ENCODE measurements at regions not wholly inside any gene's neighbourhood (a gene's known extent, or its start where the extent isn't known, plus 50 kb on each side); places are given as distances from the start of the nearest gene placed in this dataset.

DNA sequence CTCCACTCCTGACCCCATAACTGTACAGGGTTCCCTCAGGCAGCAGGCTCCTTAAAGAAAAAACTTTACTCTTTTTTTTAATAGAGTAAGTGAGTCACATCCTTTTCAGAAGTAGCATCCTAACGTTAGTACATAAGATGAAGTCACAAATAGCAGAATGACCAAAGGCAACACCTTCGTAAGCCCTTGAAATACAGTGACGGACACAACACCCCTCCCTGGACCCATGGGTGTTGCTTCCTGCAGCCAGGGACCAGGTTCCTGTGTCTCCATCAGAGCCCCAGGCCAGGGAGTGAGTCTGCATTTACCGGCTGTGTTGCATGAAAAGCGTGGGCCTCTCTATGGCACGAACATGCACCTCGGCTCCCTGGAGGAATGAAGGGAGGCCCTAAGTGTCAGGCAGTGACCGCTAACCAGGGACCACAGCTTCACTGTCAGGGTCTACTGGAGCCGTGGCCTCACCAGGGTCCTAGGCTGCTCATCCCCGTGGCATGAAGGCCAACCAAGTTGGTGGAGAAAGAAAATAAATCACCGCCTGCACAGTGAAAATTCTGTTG lies 340.0 kb upstream of the SFSWAP start:
- H3K27ac ChIP-seq, result no peak overlapping the region
- TF ChIP-seq CTCF (IDR thresholded peaks at IDR 0.05) (no peak), POLR2A (IDR thresholded peaks at IDR 0.05) (no peak)
- H3K9me3 ChIP-seq, result no peaks in the 10 kb centered on the region
- WGBS, 4 donors, result 77 to 88% (median 84%) methylated on average over 10 to 11 of the region's 11 CpGs
- H3K27me3 ChIP-seq, result peaks cover 0 to 6% (median 0%) of the 10 kb centered on the region in 9 donors
- no peak overlapping the region for H3K4me3 ChIP-seq
- no peaks in the 10 kb centered on the region for H3K4me1 ChIP-seq
- no peaks in the 10 kb centered on the region for H3K36me3 ChIP-seq
- no peak for ATAC-seq
- DNase-seq, result no peak
- intact Hi-C loops (cut with DNase I), result no loop called here

- no peaks in the 10 kb centered on the region for H3K36me3 ChIP-seq
- WGBS, 4 donors, result 77 to 81% (median 79%) methylated on average over 16 of the region's 16 CpGs
- TF ChIP-seq CTCF (IDR thresholded peaks at IDR 0.05), result no peak
- TF ChIP-seq POLR2A (IDR thresholded peaks at IDR 0.05), result no peak
- DNase-seq, result no peak
- H3K27ac ChIP-seq, result no peak overlapping the region
- H3K9me3 ChIP-seq, result no peaks in the 10 kb centered on the region
- no peak overlapping the region for H3K4me3 ChIP-seq
- intact Hi-C loops (cut with DNase I), result no loop called here
- no peaks in the 10 kb centered on the region for H3K4me1 ChIP-seq
- peaks cover 0 to 6% (median 0%) of the 10 kb centered on the region in 9 donors for H3K27me3 ChIP-seq
- ATAC-seq, result no peak
Measured at GRCh38 chr12:131371401-131372170, 339.3 kb upstream of the SFSWAP start.

DNA sequence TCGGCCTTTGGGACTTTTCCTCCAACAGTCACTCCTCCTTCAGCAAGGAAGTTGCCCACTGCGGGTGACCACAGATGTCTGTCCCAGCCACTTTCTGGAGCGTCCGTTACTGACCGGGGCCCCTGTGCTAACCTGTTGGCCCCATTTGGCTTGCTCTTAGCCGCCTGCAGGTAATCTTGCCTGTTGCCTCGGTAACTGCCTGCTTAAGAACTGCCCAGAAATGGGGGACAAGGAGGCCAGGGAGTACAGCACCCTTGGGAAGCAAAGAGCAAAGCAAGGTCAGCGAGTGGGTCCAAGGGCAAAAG lies 338.8 kb upstream of the SFSWAP start:
- no peak overlapping the region for H3K27ac ChIP-seq

More for the DNA sequence above, 338.8 kb upstream of the SFSWAP start:
- Histone ChIP-seq H3K4me1 (no peaks in the 10 kb centered on the region), H3K4me3 (no peak overlapping the region), H3K36me3 (no peaks in the 10 kb centered on the region), H3K9me3 (no peaks in the 10 kb centered on the region), H3K27me3 (peaks cover 0 to 6% (median 0%) of the 10 kb centered on the region in 9 donors)
- 66 to 88% (median 70%) methylated on average over 8 of the region's 8 CpGs for WGBS, 4 donors
- DNase-seq (no peak), ATAC-seq (no peak)
- intact Hi-C loops (cut with DNase I), result no loop called here
- no peak for TF ChIP-seq POLR2A (IDR thresholded peaks at IDR 0.05)
- no peak for TF ChIP-seq CTCF (IDR thresholded peaks at IDR 0.05)
